Caco-2 (cell line): ENCODE measurements at regions not wholly inside any gene's neighbourhood (a gene's known extent, or its start where the extent isn't known, plus 50 kb on each side); places are given as distances from the start of the nearest gene placed in this dataset.

Source experiments
- BruUV-seq: library from RNA; stranded (reverse); fragments of 400-500 nt; replicated peaks from 2 replicates; lab custom pipeline; 2021; lab: Mats Ljungman, UMichigan
- CTCF ChIA-PET: fragments of 300-600 bp; sonication (Branson Sonifier 250); formaldehyde crosslinking; loops from one replicate; lab custom pipeline; 2022; ENCODE audit warnings: antibody characterized with exemption; lab: Charles Lee
- POLR2A ChIA-PET: fragments of 300-600 bp; sonication (Branson Sonifier 250); formaldehyde crosslinking; loops from one replicate; lab custom pipeline; 2022; ENCODE audit warnings: antibody characterized with exemption; lab: Charles Lee
- DNase-seq, 2 experiments: peaks; one replicate each; pipeline versions ENCODE4 v3.0.0 to v3.0.0-alpha.2; 2020 to 2022
- H3K27me3 ChIP-seq: replicated peaks from 2 replicates; pipeline ENCODE4 v1.6.0; 2011; ENCODE audit warnings: low read length; ENCODE audit not compliant: control insufficient read depth, insufficient read depth
- H3K36me3 ChIP-seq: 2 replicates; pipeline ENCODE4 v1.5.1; 2011; ENCODE audit warnings: low read length; ENCODE audit not compliant: control insufficient read depth, insufficient read depth
- H3K4me1 ChIP-seq: fragments of 250-450 bp; sonication (Bioruptor Pico); 2 replicates; pipeline ENCODE4 v1.5.1; 2020; ENCODE audit warnings: mild to moderate bottlenecking
- H3K4me3 ChIP-seq: 2 replicates; pipeline ENCODE4 v1.5.1; 2011; ENCODE audit warnings: low read depth, mild to moderate bottlenecking, control low read depth, low read length
- H3K9me3 ChIP-seq: fragments of 250-450 bp; sonication (Bioruptor Pico); 2 replicates; pipeline ENCODE4 v1.5.1; 2020; ENCODE audit warnings: mild to moderate bottlenecking, moderate library complexity
- H3K27ac Mint-ChIP-seq: one replicate; pipeline ENCODE4 v1.8.0; 2022; ENCODE audit warnings: mixed read lengths; ENCODE audit not compliant: unreplicated experiment
- H3K27me3 Mint-ChIP-seq: one replicate; pipeline ENCODE4 v1.8.0; 2022; ENCODE audit warnings: mixed read lengths; ENCODE audit not compliant: insufficient read depth, unreplicated experiment
- H3K36me3 Mint-ChIP-seq: one replicate; pipeline ENCODE4 v1.8.0; 2022; ENCODE audit warnings: mild to moderate bottlenecking, mixed read lengths; ENCODE audit not compliant: insufficient read depth, unreplicated experiment
- H3K4me1 Mint-ChIP-seq: one replicate; pipeline ENCODE4 v1.8.0; 2022; ENCODE audit warnings: low read depth, mixed read lengths; ENCODE audit not compliant: unreplicated experiment
- H3K4me3 Mint-ChIP-seq: one replicate; pipeline ENCODE4 v1.8.0; 2022; ENCODE audit warnings: mild to moderate bottlenecking, moderate library complexity, mixed read lengths; ENCODE audit not compliant: unreplicated experiment
- H3K9me3 Mint-ChIP-seq: one replicate; pipeline ENCODE4 v1.8.0; 2022; ENCODE audit warnings: mixed read lengths; ENCODE audit not compliant: unreplicated experiment
- CTCF ChIP-seq, 2 experiments: fragments of 200-600 bp in 1 of 2; IDR thresholded peaks; 1 replicate in 1 of 2; 2 replicates in 1 of 2; pipeline versions ENCODE4 v1.5.1 to v1.8.0; 2011 to 2022; ENCODE audit warnings: antibody characterized with exemption in 1 of 2, control low read depth in 1 of 2, inconsistent platforms in 1 of 2, low read depth in 1 of 2, low read length in 1 of 2, mild to moderate bottlenecking in 1 of 2, moderate library complexity in 1 of 2; ENCODE audit not compliant: insufficient read depth in 1 of 2, severe bottlenecking in 1 of 2, unreplicated experiment in 1 of 2
- intact Hi-C: fragments of 100-400 bp; cut with micrococcal nuclease; formaldehyde crosslinking; loops from one replicate; pipeline ENCODE4 v1.10.0; 2022; ENCODE audit not compliant: unreplicated experiment

GRCh38 chr1:218108034-218108433 lies 177.1 kb upstream of the RRP15 start:
- no peaks in the 10 kb centered on the region for H3K36me3 ChIP-seq
- no peaks in the 10 kb centered on the region for H3K36me3 Mint-ChIP-seq
- no peak for DNase-seq
- TF ChIP-seq CTCF (IDR thresholded peaks at IDR 0.05; ENCODE audit: insufficient read depth in 1 of 2, low read depth in 1 of 2, low read length in 1 of 2, severe bottlenecking in 1 of 2, unreplicated experiment in 1 of 2), result no peak
- no peaks in the 10 kb centered on the region for H3K9me3 ChIP-seq
- H3K4me3 ChIP-seq, result no peak overlapping the region
- ChIA-PET POLR2A (no interaction called here), CTCF (no interaction called here)
- H3K4me3 Mint-ChIP-seq, result no peak overlapping the region
- intact Hi-C loops, result no loop called here
- no TSS peak for BruUV-seq
- H3K9me3 Mint-ChIP-seq, result no peaks in the 10 kb centered on the region
- peaks cover 11% of the 10 kb centered on the region for H3K4me1 Mint-ChIP-seq
- H3K27me3 ChIP-seq, result no peaks in the 10 kb centered on the region
- H3K4me1 ChIP-seq, result peaks cover 10% of the 10 kb centered on the region
- H3K27me3 Mint-ChIP-seq, result no peaks in the 10 kb centered on the region
- no peak overlapping the region for H3K27ac Mint-ChIP-seq

- CTCF ChIA-PET, result no interaction called here
- POLR2A ChIA-PET, result no interaction called here
Observed at GRCh38 chr1:218112862-218113261, 172.2 kb upstream of the RRP15 start.

GRCh38 chr1:218123968-218124367 lies 161.1 kb upstream of the RRP15 start:
- TF ChIP-seq CTCF (IDR thresholded peaks at IDR 0.05; ENCODE audit: insufficient read depth in 1 of 2, low read depth in 1 of 2, low read length in 1 of 2, severe bottlenecking in 1 of 2, unreplicated experiment in 1 of 2), result no peak
- ChIA-PET CTCF (no interaction called here), POLR2A (no interaction called here)
- no peaks in the 10 kb centered on the region for H3K9me3 ChIP-seq
- no peaks in the 10 kb centered on the region for H3K4me1 Mint-ChIP-seq
- no peaks in the 10 kb centered on the region for H3K9me3 Mint-ChIP-seq
- no peak overlapping the region for H3K4me3 Mint-ChIP-seq
- no peak for DNase-seq
- no peaks in the 10 kb centered on the region for H3K36me3 ChIP-seq
- no peaks in the 10 kb centered on the region for H3K27me3 Mint-ChIP-seq
- no peaks in the 10 kb centered on the region for H3K36me3 Mint-ChIP-seq
- H3K27me3 ChIP-seq, result no peaks in the 10 kb centered on the region
- BruUV-seq, result no TSS peak
- intact Hi-C loops, result no loop called here
- H3K27ac Mint-ChIP-seq, result no peak overlapping the region
- H3K4me3 ChIP-seq, result no peak overlapping the region
- no peaks in the 10 kb centered on the region for H3K4me1 ChIP-seq

More at GRCh38 chr1:218112862-218113261, 172.2 kb upstream of the RRP15 start:
- Mint-ChIP-seq H3K36me3 (no peaks in the 10 kb centered on the region), H3K27ac (peak overlapping the region; percentile 84), H3K4me1 (peaks cover 18% of the 10 kb centered on the region), H3K27me3 (no peaks in the 10 kb centered on the region), H3K4me3 (peak overlapping the region; percentile 46), H3K9me3 (no peaks in the 10 kb centered on the region)
- no peak overlapping the region for H3K4me3 ChIP-seq
- H3K4me1 ChIP-seq, result peaks cover 10% of the 10 kb centered on the region
- no peak for TF ChIP-seq CTCF (IDR thresholded peaks at IDR 0.05; ENCODE audit: insufficient read depth in 1 of 2, low read depth in 1 of 2, low read length in 1 of 2, severe bottlenecking in 1 of 2, unreplicated experiment in 1 of 2)
- BruUV-seq, result no TSS peak
- intact Hi-C loops, result no loop called here
- no peaks in the 10 kb centered on the region for H3K9me3 ChIP-seq
- H3K36me3 ChIP-seq, result no peaks in the 10 kb centered on the region
- no peaks in the 10 kb centered on the region for H3K27me3 ChIP-seq
- DNase-seq, result peak in 1 of 2 experiments; percentile 16
